IMR-90 (cell line): ENCODE measurements at regions not wholly inside any gene's neighbourhood (a gene's known extent, or its start where the extent isn't known, plus 50 kb on each side); places are given as distances from the start of the nearest gene placed in this dataset.

Source experiments
- ATAC-seq: fragments of 200-7000 bp; cut with Tn5 transposase; 2 replicates; pipeline ENCODE4 v1.9.1; 2020; ENCODE audit warnings: low read depth, mild to moderate bottlenecking, moderate library complexity
- BruUV-seq: library from RNA; stranded (reverse); fragments of 400-500 nt; replicated peaks from 2 replicates; lab custom pipeline; 2021; lab: Mats Ljungman, UMichigan
- CTCF ChIA-PET: fragments of 300-600 bp; formaldehyde crosslinking; extraction: SDS; loops from one replicate; lab custom pipeline; 2021; ENCODE audit warnings: antibody characterized with exemption; lab: Yijun Ruan, JAX
- POLR2A ChIA-PET: fragments of 300-600 bp; sonication (Branson Sonifier 250); formaldehyde crosslinking; loops from one replicate; lab custom pipeline; 2022; ENCODE audit warnings: antibody characterized with exemption; ENCODE audit not compliant: unreplicated experiment; lab: Charles Lee
- DNase-seq: peaks from one replicate; pipeline ENCODE4 v3.0.0; 2013
- H2AFZ ChIP-seq: replicated peaks from 2 replicates; pipeline ENCODE3; 2013; ENCODE audit warnings: low read length, mild to moderate bottlenecking; ENCODE audit not compliant: poor library complexity
- H2AK5ac ChIP-seq: 2 replicates; pipeline ENCODE4 v1.6.1; 2013; ENCODE audit warnings: low read depth, low read length, inconsistent platforms
- H2AK9ac ChIP-seq: replicated peaks from 2 replicates; pipeline ENCODE3; 2013; ENCODE audit warnings: mild to moderate bottlenecking, low read depth, low read length, moderate library complexity; ENCODE audit not compliant: poor library complexity
- H2BK120ac ChIP-seq: 2 replicates; pipeline ENCODE4 v1.6.1; 2013; ENCODE audit warnings: low read depth, low read length, inconsistent platforms
- H2BK15ac ChIP-seq: 3 replicates; pipeline ENCODE4 v1.6.1; 2013; ENCODE audit warnings: low read depth, low read length, inconsistent platforms
- H2BK20ac ChIP-seq: 2 replicates; pipeline ENCODE4 v1.6.1; 2013; ENCODE audit warnings: low read depth, mild to moderate bottlenecking, inconsistent platforms, low read length, moderate library complexity
- H2BK5ac ChIP-seq: 2 replicates; pipeline ENCODE4 v1.6.1; 2013; ENCODE audit warnings: mild to moderate bottlenecking, low read depth, low read length, inconsistent platforms; ENCODE audit not compliant: poor library complexity, severe bottlenecking
- H3K14ac ChIP-seq: replicated peaks from 2 replicates; pipeline ENCODE4 v1.6.1; 2013; ENCODE audit warnings: low read depth, low read length, inconsistent platforms
- H3K18ac ChIP-seq: 2 replicates; pipeline ENCODE4 v1.6.1; 2013; ENCODE audit warnings: low read depth, low read length, control low read depth
- H3K23ac ChIP-seq: 2 replicates; pipeline ENCODE4 v1.6.1; 2013; ENCODE audit warnings: low read depth, low read length, inconsistent platforms
- H3K27ac ChIP-seq: 2 replicates; pipeline ENCODE4 v1.5.1; 2013; ENCODE audit warnings: mild to moderate bottlenecking, control low read depth, low read length; ENCODE audit not compliant: insufficient read depth
- H3K27me3 ChIP-seq: 2 replicates; pipeline ENCODE4 v1.6.1; 2013; ENCODE audit warnings: low read length; ENCODE audit not compliant: control insufficient read depth, insufficient read depth
- H3K36me3 ChIP-seq: 2 replicates; pipeline ENCODE4 v1.6.1; 2013; ENCODE audit warnings: low read length, mixed read lengths; ENCODE audit not compliant: control insufficient read depth, insufficient read depth
- H3K4ac ChIP-seq: 2 replicates; pipeline ENCODE4 v1.6.1; 2013; ENCODE audit warnings: low read depth, low read length, inconsistent platforms
- H3K4me1 ChIP-seq: 2 replicates; pipeline ENCODE4 v1.6.1; 2013; ENCODE audit warnings: low read length, mixed read lengths; ENCODE audit not compliant: control insufficient read depth, insufficient read depth
- H3K4me2 ChIP-seq: 2 replicates; pipeline ENCODE4 v1.6.1; 2013; ENCODE audit warnings: low read depth, mild to moderate bottlenecking, control low read depth, low read length, moderate library complexity
- H3K4me3 ChIP-seq: 2 replicates; pipeline ENCODE4 v1.5.1; 2013; ENCODE audit warnings: low read depth, mild to moderate bottlenecking, control low read depth, low read length, moderate library complexity; ENCODE audit not compliant: insufficient read depth
- H3K56ac ChIP-seq: 2 replicates; pipeline ENCODE4 v1.6.1; 2013; ENCODE audit warnings: low read length, inconsistent platforms; ENCODE audit not compliant: insufficient read depth; ENCODE audit errors: extremely low read depth
- H3K79me1 ChIP-seq, 2 experiments: 2 replicates each; pipeline ENCODE4 v1.6.1; 2013; ENCODE audit warnings: low read length in 2 of 2, inconsistent platforms in 1 of 2, low read depth in 1 of 2
- H3K9ac ChIP-seq: 2 replicates; pipeline ENCODE4 v1.6.1; 2013; ENCODE audit warnings: low read depth, low read length, control low read depth
- H3K9me1 ChIP-seq: 2 replicates; pipeline ENCODE4 v1.6.1; 2013; ENCODE audit warnings: low read length, inconsistent platforms; ENCODE audit not compliant: insufficient read depth
- H3K9me3 ChIP-seq: 2 replicates; pipeline ENCODE4 v1.6.1; 2013; ENCODE audit warnings: low read length; ENCODE audit not compliant: control insufficient read depth, insufficient read depth
- H4K20me1 ChIP-seq: 2 replicates; pipeline ENCODE4 v1.6.1; 2013; ENCODE audit warnings: low read length, inconsistent platforms; ENCODE audit not compliant: insufficient read depth
- H4K5ac ChIP-seq: 2 replicates; pipeline ENCODE4 v1.6.1; 2013; ENCODE audit warnings: mild to moderate bottlenecking, low read depth, low read length, control low read depth
- H4K8ac ChIP-seq, 2 experiments: 2 replicates each; pipeline ENCODE4 v1.6.1; 2013; ENCODE audit warnings: low read depth in 2 of 2, low read length in 2 of 2, control low read depth in 1 of 2, inconsistent platforms in 1 of 2
- H4K91ac ChIP-seq: 2 replicates; pipeline ENCODE4 v1.6.1; 2013; ENCODE audit warnings: low read depth, low read length, inconsistent platforms; ENCODE audit not compliant: insufficient read depth
- CEBPB ChIP-seq: IDR thresholded peaks from 2 replicates; pipeline ENCODE4 v1.6.1; 2012; ENCODE audit warnings: low read depth, low read length, improper control_type of control experiment
- CHD1 ChIP-seq: IDR thresholded peaks from 2 replicates; pipeline ENCODE4 v1.6.1; 2012; ENCODE audit warnings: low read depth, low read length, improper control_type of control experiment
- FOS ChIP-seq: fragments of 150-350 bp; IDR thresholded peaks from 2 replicates; pipeline ENCODE4 v1.6.1; 2016; ENCODE audit warnings: low read depth, low read length
- MAFK ChIP-seq: IDR thresholded peaks from 2 replicates; pipeline ENCODE4 v1.6.1; 2012; ENCODE audit warnings: low read depth, low read length, improper control_type of control experiment
- MAZ ChIP-seq: IDR thresholded peaks from 2 replicates; pipeline ENCODE4 v1.6.1; 2012; ENCODE audit warnings: low read depth, mild to moderate bottlenecking, low read length, improper control_type of control experiment, moderate library complexity, borderline replicate concordance
- NFE2L2 ChIP-seq: fragments of 150-350 bp; IDR thresholded peaks from 2 replicates; pipeline ENCODE4 v1.6.1; 2016; ENCODE audit warnings: low read depth, mild to moderate bottlenecking, low read length
- RAD21 ChIP-seq: IDR thresholded peaks from 2 replicates; pipeline ENCODE4 v1.6.1; 2012; ENCODE audit warnings: low read length, improper control_type of control experiment
- WGBS, 2 experiments: methylation state at CpG; one replicate each; pipeline versions ENCODE4 v1.1.5 to v1.1.7; 2013; ENCODE audit warnings: missing lambda C conversion rate in 2 of 2; ENCODE audit not compliant: insufficient read length in 1 of 2; ENCODE audit errors: extremely low coverage in 2 of 2; 5-methylcytosine and 5-hydroxymethylcytosine counted together
- dilution Hi-C: fragments of 300-500 bp; cut with HindIII; formaldehyde crosslinking; loops from one replicate; pipeline ENCODE4 v1.14.3; 2018; ENCODE audit warnings: low sequenced_read_pairs; ENCODE audit not compliant: unreplicated experiment
- in situ Hi-C: fragments of 300-500 bp; cut with MboI; formaldehyde crosslinking; loops from 3 replicates; pipeline ENCODE4 v1.14.3; 2019; ENCODE audit warnings: low sequenced_read_pairs, inconsistent platforms, mixed read lengths
- intact Hi-C: fragments of 100-400 bp; cut with micrococcal nuclease; formaldehyde crosslinking; loops from 2 replicates; pipeline ENCODE4 v1.10.0; 2022
- TF ChIP-seq, protein P1 (sequence below): fragments of 150-350 bp; IDR thresholded peaks from 2 replicates; pipeline ENCODE4 v1.6.1; 2016; ENCODE audit warnings: low read depth, mild to moderate bottlenecking, low read length, moderate library complexity, borderline replicate concordance
- TF ChIP-seq, protein P2 (sequence below): conservative IDR thresholded peaks from 2 replicates; pipeline ENCODE4 v1.5.1; 2012; ENCODE audit warnings: mild to moderate bottlenecking, low read depth, low read length, improper control_type of control experiment

DNA sequence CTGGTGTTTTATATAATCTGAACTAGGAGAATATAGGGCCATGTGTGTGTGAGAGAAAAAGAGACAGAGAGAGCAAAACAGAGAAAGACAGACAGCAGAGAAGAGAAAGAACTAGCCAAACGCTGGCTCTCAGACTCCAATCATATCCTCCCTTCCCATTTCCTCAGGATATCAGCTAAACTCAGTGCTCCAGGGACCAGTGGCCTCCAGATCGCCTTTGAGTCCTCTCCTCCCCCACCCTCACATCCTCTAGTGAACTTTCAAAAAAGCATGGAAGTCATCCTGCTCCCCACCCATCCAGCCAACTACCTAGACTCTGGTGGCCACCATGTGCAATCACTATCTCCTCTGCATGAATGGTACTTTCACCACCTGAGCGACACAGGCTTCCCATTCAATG is 386.1 kb upstream of the NPVF start:
- Histone ChIP-seq H3K4me3 (no peak overlapping the region), H3K27me3 (no peaks in the 10 kb centered on the region), H4K5ac (no peak overlapping the region), H3K56ac (no peak overlapping the region), H3K23ac (no peak overlapping the region), H2AFZ (no peak overlapping the region), H2AK5ac (no peak overlapping the region), H3K9me1 (no peaks in the 10 kb centered on the region), H3K18ac (no peak overlapping the region), H2BK120ac (no peak overlapping the region), H3K79me1 (no peaks in the 10 kb centered on the region), H3K9me3 (no peaks in the 10 kb centered on the region), H2BK15ac (no peak overlapping the region), H4K91ac (no peak overlapping the region), H2BK20ac (no peak overlapping the region), H2AK9ac (no peak overlapping the region), H4K8ac (no peak overlapping the region), H3K4me2 (no peak overlapping the region), H2BK5ac (no peak overlapping the region), H3K36me3 (no peaks in the 10 kb centered on the region), H3K4ac (no peak overlapping the region), H4K20me1 (no peaks in the 10 kb centered on the region), H3K14ac (no peak overlapping the region), H3K9ac (no peak overlapping the region), H3K4me1 (peaks cover 1% of the 10 kb centered on the region; the same call in 1 of the 2 replicates), H3K27ac (no peak overlapping the region)
- dilution Hi-C loops: no loop called here
- intact Hi-C loops: no loop called here
- ChIA-PET POLR2A (no interaction called here), CTCF (no interaction called here)
- BruUV-seq: no TSS peak
- in situ Hi-C loops: no loop called here
- WGBS, 2 experiments: 50% methylated on average over 1 of the region's 3 CpGs; no CpG with 5 or more reads in 1 of the 2 experiments
- TF ChIP-seq MAZ (no peak), FOS (no peak), RAD21 (no peak), CEBPB (no peak), CHD1 (no peak), NFE2L2 (no peak), MAFK (no peak)
- TF ChIP-seq, protein P1, sequence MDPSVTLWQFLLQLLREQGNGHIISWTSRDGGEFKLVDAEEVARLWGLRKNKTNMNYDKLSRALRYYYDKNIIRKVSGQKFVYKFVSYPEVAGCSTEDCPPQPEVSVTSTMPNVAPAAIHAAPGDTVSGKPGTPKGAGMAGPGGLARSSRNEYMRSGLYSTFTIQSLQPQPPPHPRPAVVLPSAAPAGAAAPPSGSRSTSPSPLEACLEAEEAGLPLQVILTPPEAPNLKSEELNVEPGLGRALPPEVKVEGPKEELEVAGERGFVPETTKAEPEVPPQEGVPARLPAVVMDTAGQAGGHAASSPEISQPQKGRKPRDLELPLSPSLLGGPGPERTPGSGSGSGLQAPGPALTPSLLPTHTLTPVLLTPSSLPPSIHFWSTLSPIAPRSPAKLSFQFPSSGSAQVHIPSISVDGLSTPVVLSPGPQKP: no peak
- TF ChIP-seq, protein P2, sequence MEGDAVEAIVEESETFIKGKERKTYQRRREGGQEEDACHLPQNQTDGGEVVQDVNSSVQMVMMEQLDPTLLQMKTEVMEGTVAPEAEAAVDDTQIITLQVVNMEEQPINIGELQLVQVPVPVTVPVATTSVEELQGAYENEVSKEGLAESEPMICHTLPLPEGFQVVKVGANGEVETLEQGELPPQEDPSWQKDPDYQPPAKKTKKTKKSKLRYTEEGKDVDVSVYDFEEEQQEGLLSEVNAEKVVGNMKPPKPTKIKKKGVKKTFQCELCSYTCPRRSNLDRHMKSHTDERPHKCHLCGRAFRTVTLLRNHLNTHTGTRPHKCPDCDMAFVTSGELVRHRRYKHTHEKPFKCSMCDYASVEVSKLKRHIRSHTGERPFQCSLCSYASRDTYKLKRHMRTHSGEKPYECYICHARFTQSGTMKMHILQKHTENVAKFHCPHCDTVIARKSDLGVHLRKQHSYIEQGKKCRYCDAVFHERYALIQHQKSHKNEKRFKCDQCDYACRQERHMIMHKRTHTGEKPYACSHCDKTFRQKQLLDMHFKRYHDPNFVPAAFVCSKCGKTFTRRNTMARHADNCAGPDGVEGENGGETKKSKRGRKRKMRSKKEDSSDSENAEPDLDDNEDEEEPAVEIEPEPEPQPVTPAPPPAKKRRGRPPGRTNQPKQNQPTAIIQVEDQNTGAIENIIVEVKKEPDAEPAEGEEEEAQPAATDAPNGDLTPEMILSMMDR: no peak
- ATAC-seq: no peak
- DNase-seq: no peak
